GM21528 (cell line): ENCODE measurements at regions not wholly inside any gene's neighbourhood (a gene's known extent, or its start where the extent isn't known, plus 50 kb on each side); places are given as distances from the start of the nearest gene placed in this dataset.

Experiments used
- ATAC-seq: cut with Tn5 transposase; IDR thresholded peaks from one replicate; pipeline ENCODE4 v1.9.1; 2021; ENCODE audit warnings: mild to moderate bottlenecking, moderate library complexity; ENCODE audit not compliant: unreplicated experiment, low FRiP score

GRCh38 chr5:44661851-44662250 is 146.9 kb upstream of the MRPS30 start:
- no peak for ATAC-seq

- no peak for ATAC-seq
Measured at GRCh38 chr5:44660251-44660650, 148.5 kb upstream of the MRPS30 start.

- no peak for ATAC-seq
Measured at GRCh38 chr5:44659334-44659733, 149.4 kb upstream of the MRPS30 start.

GRCh38 chr5:44652674-44653073 is 156.1 kb upstream of the MRPS30 start:
- ATAC-seq: no peak

- no peak for ATAC-seq
Measured at GRCh38 chr5:44646016-44646415, 162.7 kb upstream of the MRPS30 start.

GRCh38 chr5:44645502-44645901 is 163.2 kb upstream of the MRPS30 start:
- no peak for ATAC-seq

GRCh38 chr5:44644628-44645027 is 164.1 kb upstream of the MRPS30 start:
- no peak for ATAC-seq

GRCh38 chr5:44641820-44642219 is 166.9 kb upstream of the MRPS30 start:
- no peak for ATAC-seq

- ATAC-seq: no peak
Measured at GRCh38 chr5:44640945-44641456, 167.7 kb upstream of the MRPS30 start.

- no peak for ATAC-seq
Measured at GRCh38 chr5:44637916-44638869, 170.6 kb upstream of the MRPS30 start.

GRCh38 chr5:44632344-44632743 is 176.4 kb upstream of the MRPS30 start:
- no peak for ATAC-seq

- no peak for ATAC-seq
Measured at GRCh38 chr5:44626846-44627245, 181.9 kb upstream of the MRPS30 start.

GRCh38 chr5:44622331-44622730 is 186.4 kb upstream of the MRPS30 start:
- no peak for ATAC-seq

GRCh38 chr5:44619875-44620610 is 188.7 kb upstream of the MRPS30 start:
- no peak for ATAC-seq

- ATAC-seq: no peak
Measured at GRCh38 chr5:44614845-44615244, 193.9 kb upstream of the MRPS30 start.

- no peak for ATAC-seq
Measured at GRCh38 chr5:44613936-44614335, 194.8 kb upstream of the MRPS30 start.

GRCh38 chr5:44605926-44606325 is 202.8 kb upstream of the MRPS30 start:
- ATAC-seq: no peak

GRCh38 chr5:44603496-44604272 is 205.1 kb upstream of the MRPS30 start:
- no peak for ATAC-seq

- ATAC-seq: no peak
Measured at GRCh38 chr5:44574678-44575077, 185.5 kb upstream of the FGF10 start.

- ATAC-seq: no peak
Measured at GRCh38 chr5:44568519-44568918, 179.3 kb upstream of the FGF10 start.

- ATAC-seq: no peak
Measured at GRCh38 chr5:44565902-44566301, 176.7 kb upstream of the FGF10 start.
